Neutrophil (primary cell): ENCODE measurements at regions not wholly inside any gene's neighbourhood (a gene's known extent, or its start where the extent isn't known, plus 50 kb on each side); places are given as distances from the start of the nearest gene placed in this dataset.

Experiments used
- H3K27ac ChIP-seq: fragments of 200-600 bp; sonication (generic); 2 replicates; pipeline ENCODE4 v1.5.1; 2016; ENCODE audit warnings: mild to moderate bottlenecking, moderate library complexity
- H3K27me3 ChIP-seq: fragments of 200-600 bp; sonication (generic); 2 replicates; pipeline ENCODE4 v1.6.0; 2016; ENCODE audit warnings: mild to moderate bottlenecking
- H3K36me3 ChIP-seq: fragments of 200-600 bp; sonication (generic); 2 replicates; pipeline ENCODE4 v1.5.1; 2017
- H3K4me1 ChIP-seq, 2 experiments: fragments of 200-600 bp in 1 of 2; sonication (generic) in 1 of 2; 1 replicate in 1 of 2; 2 replicates in 1 of 2; pipeline versions ENCODE4 v1.5.1 to v1.6.1; 2013 to 2016; ENCODE audit warnings: low read depth in 1 of 2, low read length in 1 of 2, mild to moderate bottlenecking in 1 of 2, moderate library complexity in 1 of 2; ENCODE audit not compliant: control insufficient read depth in 1 of 2, insufficient read depth in 1 of 2
- H3K4me3 ChIP-seq, 2 experiments: fragments of 200-600 bp in 1 of 2; sonication (generic) in 1 of 2; 1 replicate in 1 of 2; 2 replicates in 1 of 2; pipeline ENCODE4 v1.5.1; 2013 to 2016; ENCODE audit warnings: low read depth in 1 of 2, low read length in 1 of 2, mild to moderate bottlenecking in 1 of 2, moderate library complexity in 1 of 2
- H3K9me3 ChIP-seq: fragments of 200-600 bp; sonication (generic); 2 replicates; pipeline ENCODE4 v1.5.1; 2016
- TF ChIP-seq, protein P1 (sequence below): fragments of 200-600 bp; sonication (generic); IDR thresholded peaks from 2 replicates; pipeline ENCODE4 v1.5.1; 2016; ENCODE audit warnings: antibody characterized with exemption

DNA sequence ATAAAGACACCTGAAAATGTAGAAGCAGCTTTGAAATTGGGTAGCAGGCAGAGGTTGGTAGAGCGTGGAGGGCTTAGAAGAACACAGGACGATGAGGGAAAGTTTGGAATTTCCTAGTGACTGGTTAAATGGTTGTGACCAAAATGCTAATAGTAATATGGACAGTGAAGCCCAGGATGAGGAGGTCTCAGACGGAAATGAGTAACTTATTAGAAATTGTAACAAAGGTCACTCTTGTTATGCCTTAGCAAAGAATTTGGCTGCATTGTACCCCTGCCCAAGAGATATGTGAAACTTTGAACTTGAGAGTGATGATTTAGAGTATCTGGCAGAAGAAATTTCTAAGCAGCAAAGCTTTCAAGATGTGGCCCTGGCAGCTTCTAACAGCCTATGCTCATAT lies 382.5 kb downstream of the KCNN2 start:
- H3K27me3 ChIP-seq, result no peaks in the 10 kb centered on the region
- no peak overlapping the region for H3K4me3 ChIP-seq
- TF ChIP-seq, protein P1, sequence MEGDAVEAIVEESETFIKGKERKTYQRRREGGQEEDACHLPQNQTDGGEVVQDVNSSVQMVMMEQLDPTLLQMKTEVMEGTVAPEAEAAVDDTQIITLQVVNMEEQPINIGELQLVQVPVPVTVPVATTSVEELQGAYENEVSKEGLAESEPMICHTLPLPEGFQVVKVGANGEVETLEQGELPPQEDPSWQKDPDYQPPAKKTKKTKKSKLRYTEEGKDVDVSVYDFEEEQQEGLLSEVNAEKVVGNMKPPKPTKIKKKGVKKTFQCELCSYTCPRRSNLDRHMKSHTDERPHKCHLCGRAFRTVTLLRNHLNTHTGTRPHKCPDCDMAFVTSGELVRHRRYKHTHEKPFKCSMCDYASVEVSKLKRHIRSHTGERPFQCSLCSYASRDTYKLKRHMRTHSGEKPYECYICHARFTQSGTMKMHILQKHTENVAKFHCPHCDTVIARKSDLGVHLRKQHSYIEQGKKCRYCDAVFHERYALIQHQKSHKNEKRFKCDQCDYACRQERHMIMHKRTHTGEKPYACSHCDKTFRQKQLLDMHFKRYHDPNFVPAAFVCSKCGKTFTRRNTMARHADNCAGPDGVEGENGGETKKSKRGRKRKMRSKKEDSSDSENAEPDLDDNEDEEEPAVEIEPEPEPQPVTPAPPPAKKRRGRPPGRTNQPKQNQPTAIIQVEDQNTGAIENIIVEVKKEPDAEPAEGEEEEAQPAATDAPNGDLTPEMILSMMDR, result no peak
- H3K9me3 ChIP-seq, result no peaks in the 10 kb centered on the region
- no peak overlapping the region for H3K27ac ChIP-seq
- H3K36me3 ChIP-seq, result no peaks in the 10 kb centered on the region
- no peaks in the 10 kb centered on the region for H3K4me1 ChIP-seq

DNA sequence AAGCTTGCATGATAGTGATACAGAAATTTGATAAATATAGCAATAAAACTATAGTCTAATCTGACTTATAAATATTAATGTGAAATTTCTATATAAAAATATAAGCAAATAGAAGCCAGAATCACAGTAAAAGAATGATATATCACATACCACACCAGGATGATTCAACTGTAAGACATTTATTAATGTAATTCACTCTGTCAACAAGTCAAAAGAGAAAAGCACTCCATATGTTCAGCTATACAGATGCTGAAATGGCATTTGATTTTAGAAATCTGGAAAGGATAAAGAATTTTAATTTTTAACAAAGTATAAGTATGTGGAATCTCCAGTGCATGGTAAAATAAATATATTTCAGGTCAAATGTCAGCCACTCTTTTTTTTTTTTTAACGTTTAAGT lies 372.4 kb downstream of the KCNN2 start:
- Histone ChIP-seq H3K4me3 (no peak overlapping the region), H3K36me3 (no peaks in the 10 kb centered on the region), H3K9me3 (no peaks in the 10 kb centered on the region), H3K4me1 (no peaks in the 10 kb centered on the region), H3K27ac (no peak overlapping the region), H3K27me3 (no peaks in the 10 kb centered on the region)
- TF ChIP-seq, protein P1, result no peak

DNA sequence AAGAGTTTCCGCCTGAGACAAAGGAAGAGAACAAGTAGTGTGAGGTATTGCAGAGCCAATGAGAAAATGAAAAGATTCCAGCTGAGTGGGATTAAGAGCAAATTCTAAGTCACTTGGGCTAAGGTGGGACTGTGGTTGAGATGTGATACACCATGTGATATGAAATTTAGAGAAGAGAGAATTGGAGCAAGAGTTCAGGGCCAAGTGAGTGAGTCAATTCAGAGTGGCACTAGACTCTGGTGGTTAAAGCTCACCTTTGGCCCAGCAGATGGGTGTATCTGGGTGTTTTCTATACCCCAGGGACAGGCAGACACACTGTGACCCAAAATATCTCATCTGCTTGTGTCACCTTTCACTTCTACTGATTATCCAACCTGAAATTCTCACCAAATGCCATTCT lies 368.1 kb downstream of the KCNN2 start:
- H3K36me3 ChIP-seq, result no peaks in the 10 kb centered on the region
- TF ChIP-seq, protein P1, result no peak
- no peak overlapping the region for H3K4me3 ChIP-seq
- H3K27me3 ChIP-seq, result no peaks in the 10 kb centered on the region
- H3K27ac ChIP-seq, result no peak overlapping the region
- H3K9me3 ChIP-seq, result no peaks in the 10 kb centered on the region
- no peaks in the 10 kb centered on the region for H3K4me1 ChIP-seq

DNA sequence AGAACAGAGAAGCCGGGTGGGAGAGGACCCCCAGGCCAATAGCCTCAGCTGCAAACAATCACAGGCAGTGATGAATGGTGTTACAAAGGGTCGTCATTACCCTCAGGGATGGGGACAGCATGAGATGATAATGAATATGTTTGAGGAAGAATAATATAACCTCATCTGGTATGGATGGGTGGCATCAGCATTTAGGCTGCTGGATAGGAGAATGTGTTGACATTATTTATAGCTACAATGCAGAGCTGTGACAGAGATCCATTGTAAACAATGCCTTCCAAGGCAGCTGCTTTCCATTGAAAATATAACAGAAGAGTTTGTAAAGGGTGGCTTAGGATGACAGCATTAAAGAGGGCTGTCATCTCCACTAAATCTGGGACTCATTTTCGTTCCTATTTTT lies 365.5 kb downstream of the KCNN2 start:
- Histone ChIP-seq H3K27ac (no peak overlapping the region), H3K9me3 (no peaks in the 10 kb centered on the region), H3K4me1 (no peaks in the 10 kb centered on the region), H3K27me3 (no peaks in the 10 kb centered on the region), H3K36me3 (no peaks in the 10 kb centered on the region), H3K4me3 (no peak overlapping the region)
- TF ChIP-seq, protein P1, result no peak

DNA sequence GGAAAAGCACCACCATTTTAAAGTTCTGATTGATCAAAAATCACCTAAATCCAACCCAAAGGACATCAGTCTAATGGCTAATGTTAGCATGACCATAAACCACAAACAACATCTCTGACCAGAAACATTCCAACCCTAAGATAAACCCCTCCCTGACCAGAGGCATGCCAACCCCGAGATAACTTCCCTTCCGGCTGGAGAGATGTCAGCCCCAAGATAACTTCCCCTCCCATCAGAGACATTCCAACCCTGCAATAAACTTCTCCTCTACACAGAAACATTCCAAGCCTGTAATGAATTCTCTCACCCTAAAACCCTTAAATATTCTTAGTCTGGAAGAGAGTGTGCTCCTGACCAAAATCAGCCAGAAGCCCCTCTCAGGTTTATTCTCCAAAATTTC lies 364.3 kb downstream of the KCNN2 start:
- Histone ChIP-seq H3K4me1 (no peaks in the 10 kb centered on the region), H3K27me3 (no peaks in the 10 kb centered on the region), H3K4me3 (no peak overlapping the region), H3K36me3 (no peaks in the 10 kb centered on the region), H3K9me3 (no peaks in the 10 kb centered on the region), H3K27ac (no peak overlapping the region)
- TF ChIP-seq, protein P1, result no peak

DNA sequence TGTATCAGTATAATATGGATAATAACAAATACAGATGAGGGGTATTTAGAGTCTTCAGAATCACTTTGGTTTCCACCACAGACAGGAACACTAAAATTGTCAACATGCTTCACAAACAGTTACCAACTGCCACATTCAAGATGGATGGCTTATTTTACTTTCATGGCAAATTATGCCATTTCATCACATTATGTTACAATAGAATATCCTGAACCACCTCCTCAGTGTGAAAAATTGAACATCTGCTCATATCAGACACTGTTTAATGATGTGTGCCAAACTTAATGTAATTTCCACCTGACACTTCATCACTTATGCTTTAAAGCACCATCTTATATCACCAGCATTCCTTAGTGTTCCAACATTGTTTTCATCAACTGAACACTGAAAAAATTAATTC lies 357.4 kb downstream of the KCNN2 start:
- H3K27ac ChIP-seq, result no peak overlapping the region
- H3K36me3 ChIP-seq, result no peaks in the 10 kb centered on the region
- H3K9me3 ChIP-seq, result no peaks in the 10 kb centered on the region
- TF ChIP-seq, protein P1, result no peak
- no peaks in the 10 kb centered on the region for H3K27me3 ChIP-seq
- no peak overlapping the region for H3K4me3 ChIP-seq
- H3K4me1 ChIP-seq, result no peaks in the 10 kb centered on the region
